Endothelial cell of umbilical vein (primary cell): ENCODE measurements at regions not wholly inside any gene's neighbourhood (a gene's known extent, or its start where the extent isn't known, plus 50 kb on each side); places are given as distances from the start of the nearest gene placed in this dataset.

Experiments used
- BruUV-seq: library from RNA; stranded (reverse); fragments of 400-500 nt; replicated peaks from 2 replicates; lab custom pipeline; 2021; lab: Mats Ljungman, UMichigan
- CTCF ChIA-PET: fragments of 300-600, 350-600 bp; sonication (Branson Sonifier 250); formaldehyde crosslinking; loops from one replicate; lab custom pipeline; 2021; ENCODE audit warnings: antibody characterized with exemption, inconsistent platforms; lab: Charles Lee
- POLR2A ChIA-PET: fragments of 300-600, 350-600 bp; sonication (Branson Sonifier 250); formaldehyde crosslinking; loops from one replicate; lab custom pipeline; 2021; ENCODE audit warnings: antibody characterized with exemption, inconsistent platforms; lab: Charles Lee
- DNase-seq: peaks from one replicate; pipeline ENCODE4 v3.0.0-alpha.2; 2011; ENCODE audit warnings: low read depth, low spot score
- FAIRE-seq: peaks from 2 replicates; lab custom pipeline; 2011; peaks lifted over from hg19 to GRCh38; lab: Jason Lieb, UNC
- H2AFZ ChIP-seq: 2 replicates; pipeline ENCODE4 v1.6.0; 2012; ENCODE audit warnings: low read depth, low read length, control low read depth, inconsistent platforms
- H3K27ac ChIP-seq: 2 replicates; pipeline ENCODE4 v1.5.1; 2011; ENCODE audit warnings: low read depth, mild to moderate bottlenecking, control low read depth, low read length, moderate library complexity; ENCODE audit not compliant: insufficient read depth
- H3K27me3 ChIP-seq, 2 experiments: 2 replicates each; pipeline versions ENCODE4 v1.6.0 to v1.6.1; 2011; ENCODE audit warnings: low read length in 2 of 2, mixed read lengths in 1 of 2; ENCODE audit not compliant: control insufficient read depth in 2 of 2, insufficient read depth in 2 of 2
- H3K36me3 ChIP-seq, 2 experiments: 2 replicates in 1 of 2; 3 replicates in 1 of 2; pipeline ENCODE4 v1.5.1; 2011; ENCODE audit warnings: low read length in 2 of 2, mild to moderate bottlenecking in 1 of 2, moderate library complexity in 1 of 2; ENCODE audit not compliant: control insufficient read depth in 2 of 2, insufficient read depth in 2 of 2; ENCODE audit errors: extremely low read depth in 1 of 2
- H3K4me1 ChIP-seq: 3 replicates; pipeline ENCODE4 v1.5.1; 2011; ENCODE audit warnings: mild to moderate bottlenecking, low read length; ENCODE audit not compliant: control insufficient read depth, insufficient read depth; ENCODE audit errors: extremely low read depth
- H3K4me2 ChIP-seq: 2 replicates; pipeline ENCODE4 v1.6.1; 2011; ENCODE audit warnings: low read length, control low read depth, mixed read lengths; ENCODE audit not compliant: insufficient read depth
- H3K4me3 ChIP-seq, 3 experiments: fragments of 200-600 bp in 1 of 3; sonication (generic), shearing (Covaris generic) in 1 of 3; replicated peaks in 1 of 3; 2 replicates each; pipeline ENCODE4 v1.5.1; 2011 to 2016; ENCODE audit warnings: control low read depth in 3 of 3, low read length in 3 of 3, mild to moderate bottlenecking in 2 of 3, inconsistent platforms in 1 of 3, low read depth in 1 of 3, moderate library complexity in 1 of 3; ENCODE audit not compliant: insufficient read depth in 1 of 3
- H3K79me2 ChIP-seq: 2 replicates; pipeline ENCODE4 v1.6.0; 2012; ENCODE audit warnings: low read length, inconsistent platforms; ENCODE audit not compliant: control insufficient read depth, insufficient read depth
- H3K9ac ChIP-seq: replicated peaks from 2 replicates; pipeline ENCODE3; 2011; ENCODE audit warnings: low read length, control low read depth; ENCODE audit not compliant: insufficient read depth; ENCODE audit errors: extremely low read depth
- H3K9me1 ChIP-seq: replicated peaks from 3 replicates; pipeline ENCODE4 v1.6.0; 2011; ENCODE audit warnings: mild to moderate bottlenecking, low read length; ENCODE audit not compliant: control insufficient read depth, insufficient read depth; ENCODE audit errors: extremely low read depth
- H3K9me3 ChIP-seq: replicated peaks from 2 replicates; pipeline ENCODE4 v1.5.1; 2012; ENCODE audit warnings: low read length, inconsistent platforms; ENCODE audit not compliant: control insufficient read depth, insufficient read depth
- H4K20me1 ChIP-seq: replicated peaks from 2 replicates; pipeline ENCODE3; 2011; ENCODE audit warnings: mild to moderate bottlenecking, low read length; ENCODE audit not compliant: control insufficient read depth, insufficient read depth; ENCODE audit errors: extremely low read depth
- EZH2 ChIP-seq: IDR thresholded peaks from 2 replicates; pipeline ENCODE4 v1.6.1; 2012; ENCODE audit warnings: borderline replicate concordance, low read depth, mild to moderate bottlenecking, moderate library complexity, low read length, inconsistent platforms; ENCODE audit not compliant: severe bottlenecking
- FOS ChIP-seq: IDR thresholded peaks from 2 replicates; pipeline ENCODE4 v1.6.1; 2011; ENCODE audit warnings: mild to moderate bottlenecking, low read length, moderate library complexity, borderline replicate concordance; ENCODE audit not compliant: insufficient read depth
- GATA2 ChIP-seq: IDR thresholded peaks from 2 replicates; pipeline ENCODE4 v1.7.0; 2011; ENCODE audit warnings: low read depth, mild to moderate bottlenecking, moderate library complexity, mixed read lengths, low read length; ENCODE audit not compliant: insufficient read length, insufficient read depth
- JUN ChIP-seq: IDR thresholded peaks from 2 replicates; pipeline ENCODE4 v1.6.1; 2011; ENCODE audit warnings: borderline replicate concordance, low read depth; ENCODE audit not compliant: insufficient read length, insufficient read depth
- MYC ChIP-seq: IDR thresholded peaks from one replicate; pipeline ENCODE4 v1.6.1; 2011; ENCODE audit warnings: mild to moderate bottlenecking, low read depth, low read length
- POLR2AphosphoS5 ChIP-seq: IDR thresholded peaks from 2 replicates; pipeline ENCODE4 v1.6.1; 2012; ENCODE audit warnings: low read depth, mild to moderate bottlenecking, control low read depth, low read length, moderate library complexity; ENCODE audit not compliant: insufficient read depth
- dilution Hi-C: fragments of 300-500 bp; cut with MboI; formaldehyde crosslinking; loops from one replicate; pipeline ENCODE4 v1.15.0; 2019; ENCODE audit warnings: low sequenced_read_pairs; ENCODE audit not compliant: extremely low pct_ligation_motif_present
- intact Hi-C: fragments of 100-400 bp; cut with micrococcal nuclease; formaldehyde crosslinking; loops from one replicate; pipeline ENCODE4 v1.10.0; 2022
- TF ChIP-seq, protein P1 (sequence below): IDR thresholded peaks from 2 replicates; pipeline ENCODE4 v1.6.1; 2011; ENCODE audit not compliant: insufficient read depth, insufficient read length
- TF ChIP-seq, protein P2 (sequence below), 2 donors: IDR thresholded peaks; 1 replicate in 1 of 2; 2 replicates in 1 of 2; pipeline ENCODE4 v1.5.1; 2011; ENCODE audit warnings: low read length in 2 of 2, mild to moderate bottlenecking in 2 of 2, moderate library complexity in 2 of 2, control low read depth in 1 of 2, inconsistent platforms in 1 of 2, low read depth in 1 of 2; ENCODE audit not compliant: insufficient read depth in 1 of 2; ENCODE audit errors: extremely low read depth in 1 of 2

- TF ChIP-seq, protein P1, sequence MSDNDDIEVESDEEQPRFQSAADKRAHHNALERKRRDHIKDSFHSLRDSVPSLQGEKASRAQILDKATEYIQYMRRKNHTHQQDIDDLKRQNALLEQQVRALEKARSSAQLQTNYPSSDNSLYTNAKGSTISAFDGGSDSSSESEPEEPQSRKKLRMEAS = no peak
- TF ChIP-seq GATA2 = no peak
- TF ChIP-seq JUN = no peak
- no peak for TF ChIP-seq FOS
- TF ChIP-seq, protein P2, sequence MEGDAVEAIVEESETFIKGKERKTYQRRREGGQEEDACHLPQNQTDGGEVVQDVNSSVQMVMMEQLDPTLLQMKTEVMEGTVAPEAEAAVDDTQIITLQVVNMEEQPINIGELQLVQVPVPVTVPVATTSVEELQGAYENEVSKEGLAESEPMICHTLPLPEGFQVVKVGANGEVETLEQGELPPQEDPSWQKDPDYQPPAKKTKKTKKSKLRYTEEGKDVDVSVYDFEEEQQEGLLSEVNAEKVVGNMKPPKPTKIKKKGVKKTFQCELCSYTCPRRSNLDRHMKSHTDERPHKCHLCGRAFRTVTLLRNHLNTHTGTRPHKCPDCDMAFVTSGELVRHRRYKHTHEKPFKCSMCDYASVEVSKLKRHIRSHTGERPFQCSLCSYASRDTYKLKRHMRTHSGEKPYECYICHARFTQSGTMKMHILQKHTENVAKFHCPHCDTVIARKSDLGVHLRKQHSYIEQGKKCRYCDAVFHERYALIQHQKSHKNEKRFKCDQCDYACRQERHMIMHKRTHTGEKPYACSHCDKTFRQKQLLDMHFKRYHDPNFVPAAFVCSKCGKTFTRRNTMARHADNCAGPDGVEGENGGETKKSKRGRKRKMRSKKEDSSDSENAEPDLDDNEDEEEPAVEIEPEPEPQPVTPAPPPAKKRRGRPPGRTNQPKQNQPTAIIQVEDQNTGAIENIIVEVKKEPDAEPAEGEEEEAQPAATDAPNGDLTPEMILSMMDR (IDR thresholded peaks at IDR 0.05; ENCODE audit: extremely low read depth in 1 of 2, insufficient read depth in 1 of 2, low read depth in 1 of 2, low read length in 2 of 2) = no peak
- TF ChIP-seq MYC = no peak
- no peak for TF ChIP-seq EZH2
- TF ChIP-seq POLR2AphosphoS5 = no peak
- H3K9me1 ChIP-seq = no peaks in the 10 kb centered on the region
- no peak overlapping the region for H2AFZ ChIP-seq
- no peak overlapping the region for H3K9ac ChIP-seq
- POLR2A ChIA-PET = no interaction called here
- BruUV-seq = no TSS peak
- no peaks in the 10 kb centered on the region for H4K20me1 ChIP-seq
- intact Hi-C loops = no loop called here
- dilution Hi-C loops = no loop called here
- H3K4me1 ChIP-seq = no peaks in the 10 kb centered on the region
- H3K9me3 ChIP-seq = no peaks in the 10 kb centered on the region
- H3K79me2 ChIP-seq = no peaks in the 10 kb centered on the region
- DNase-seq (no peak), FAIRE-seq (no peak)
- H3K27ac ChIP-seq = no peak overlapping the region
- no peak overlapping the region for H3K4me2 ChIP-seq
- H3K4me3 ChIP-seq = no peak overlapping the region
- CTCF ChIA-PET = no interaction called here
- H3K36me3 ChIP-seq = no peaks in the 10 kb centered on the region
- no peaks in the 10 kb centered on the region for H3K27me3 ChIP-seq
Measured at GRCh38 chr6:21367649-21368154, 225.8 kb upstream of the SOX4 start.
